Keratinocyte (primary cell): ENCODE measurements at regions not wholly inside any gene's neighbourhood (a gene's known extent, or its start where the extent isn't known, plus 50 kb on each side); places are given as distances from the start of the nearest gene placed in this dataset.

Source experiments
- DNase-seq: peaks from one replicate; pipeline ENCODE4 v3.0.0-alpha.2; 2011; ENCODE audit warnings: low read depth, missing footprints, low spot score
- FAIRE-seq: peaks from 2 replicates; lab custom pipeline; 2011; peaks lifted over from hg19 to GRCh38; lab: Jason Lieb, UNC
- H2AFZ ChIP-seq: 2 replicates; pipeline ENCODE4 v1.6.0; 2012; ENCODE audit warnings: low read length, control low read depth, inconsistent platforms; ENCODE audit not compliant: control insufficient read depth
- H3K27ac ChIP-seq: 2 replicates; pipeline ENCODE4 v1.5.1; 2011; ENCODE audit warnings: low read length; ENCODE audit not compliant: control insufficient read depth, insufficient read depth
- H3K27me3 ChIP-seq: 3 replicates; pipeline ENCODE4 v1.6.0; 2011; ENCODE audit warnings: low read length; ENCODE audit not compliant: control insufficient read depth, insufficient read depth; ENCODE audit errors: extremely low read depth
- H3K36me3 ChIP-seq, 2 experiments: 2 replicates in 1 of 2; 3 replicates in 1 of 2; pipeline ENCODE4 v1.5.1; 2011; ENCODE audit warnings: low read length in 2 of 2, mild to moderate bottlenecking in 1 of 2; ENCODE audit not compliant: control insufficient read depth in 2 of 2, insufficient read depth in 2 of 2; ENCODE audit errors: extremely low read depth in 1 of 2
- H3K4me1 ChIP-seq: 3 replicates; pipeline ENCODE4 v1.5.1; 2011; ENCODE audit warnings: low read length; ENCODE audit not compliant: control insufficient read depth, insufficient read depth; ENCODE audit errors: extremely low read depth
- H3K4me2 ChIP-seq: 3 replicates; pipeline ENCODE4 v1.6.0; 2011; ENCODE audit warnings: low read depth, low read length; ENCODE audit not compliant: control insufficient read depth, insufficient read depth; ENCODE audit errors: extremely low read depth
- H3K4me3 ChIP-seq, 3 experiments: fragments of 200-600 bp in 1 of 3; sonication (generic) in 1 of 3; 2 replicates in 2 of 3; 3 replicates in 1 of 3; pipeline ENCODE4 v1.5.1; 2011 to 2016; ENCODE audit warnings: low read length in 3 of 3, mild to moderate bottlenecking in 3 of 3, control low read depth in 2 of 3, inconsistent platforms in 1 of 3, low read depth in 1 of 3, mixed read lengths in 1 of 3, mixed run types in 1 of 3, moderate library complexity in 1 of 3; ENCODE audit not compliant: control insufficient read depth in 2 of 3, insufficient read depth in 2 of 3; ENCODE audit errors: extremely low read depth in 1 of 3
- H3K79me2 ChIP-seq: 2 replicates; pipeline ENCODE4 v1.6.0; 2012; ENCODE audit warnings: low read length; ENCODE audit not compliant: control insufficient read depth, insufficient read depth
- H3K9ac ChIP-seq: 3 replicates; pipeline ENCODE4 v1.6.0; 2011; ENCODE audit warnings: low read length; ENCODE audit not compliant: control insufficient read depth, insufficient read depth; ENCODE audit errors: extremely low read depth
- H3K9me1 ChIP-seq: 3 replicates; pipeline ENCODE4 v1.6.0; 2011; ENCODE audit warnings: low read length; ENCODE audit not compliant: control insufficient read depth, insufficient read depth; ENCODE audit errors: extremely low read depth
- H3K9me3 ChIP-seq: 2 replicates; pipeline ENCODE4 v1.5.1; 2012; ENCODE audit warnings: low read depth, low read length; ENCODE audit not compliant: control insufficient read depth
- H4K20me1 ChIP-seq: 3 replicates; pipeline ENCODE4 v1.6.0; 2011; ENCODE audit warnings: low read length; ENCODE audit not compliant: control insufficient read depth, insufficient read depth; ENCODE audit errors: extremely low read depth
- CTCF ChIP-seq, 3 experiments: IDR thresholded peaks in 1 of 3; conservative IDR thresholded peaks in 1 of 3; optimal IDR thresholded peaks in 1 of 3; 2 replicates in 2 of 3; 3 replicates in 1 of 3; pipeline versions ENCODE3 to v1.5.1; 2011; ENCODE audit warnings: low read length in 3 of 3, mild to moderate bottlenecking in 3 of 3, moderate library complexity in 2 of 3, control low read depth in 1 of 3, inconsistent platforms in 1 of 3; ENCODE audit not compliant: insufficient read depth in 2 of 3; ENCODE audit errors: extremely low read depth in 1 of 3
- EZH2 ChIP-seq: IDR thresholded peaks from one replicate; pipeline ENCODE4 v1.6.1; 2012; ENCODE audit warnings: inconsistent platforms, mild to moderate bottlenecking, low read length, moderate library complexity
- dilution Hi-C: fragments of 300-500 bp; cut with MboI; formaldehyde crosslinking; loops from one replicate; pipeline ENCODE4 v1.7.0; 2020; ENCODE audit warnings: low sequenced_read_pairs; ENCODE audit not compliant: extremely low pct_ligation_motif_present

- peak overlapping the region; percentile 28 for H2AFZ ChIP-seq
- H3K36me3 ChIP-seq = no peaks in the 10 kb centered on the region
- no peak for DNase-seq
- H3K4me2 ChIP-seq = no peak overlapping the region
- H3K9me3 ChIP-seq = no peaks in the 10 kb centered on the region
- H3K79me2 ChIP-seq = no peaks in the 10 kb centered on the region
- H3K9ac ChIP-seq = no peak overlapping the region
- TF ChIP-seq EZH2 (no peak), CTCF (optimal IDR thresholded peaks at IDR 0.05 in 1 of 3, IDR thresholded peaks at IDR 0.05 in 1 of 3, conservative IDR thresholded peaks at IDR 0.05 in 1 of 3; ENCODE audit: extremely low read depth in 1 of 3, insufficient read depth in 2 of 3, low read length in 3 of 3) (no peak)
- dilution Hi-C loops = no loop called here
- H3K4me1 ChIP-seq = no peaks in the 10 kb centered on the region
- H4K20me1 ChIP-seq = no peaks in the 10 kb centered on the region
- H3K9me1 ChIP-seq = no peaks in the 10 kb centered on the region
- no peak overlapping the region for H3K27ac ChIP-seq
- H3K27me3 ChIP-seq = no peaks in the 10 kb centered on the region
- FAIRE-seq = no peak
- H3K4me3 ChIP-seq = no peak overlapping the region
These were observed 985.2 kb upstream of the B3GALT2 start for GRCh38 chr1:194171596-194171995.

- no peaks in the 10 kb centered on the region for H3K4me1 ChIP-seq
- H3K4me2 ChIP-seq = no peak overlapping the region
- H3K9me3 ChIP-seq = no peaks in the 10 kb centered on the region
- FAIRE-seq = no peak
- no peaks in the 10 kb centered on the region for H3K36me3 ChIP-seq
- no peaks in the 10 kb centered on the region for H3K9me1 ChIP-seq
- dilution Hi-C loops = no loop called here
- no peaks in the 10 kb centered on the region for H4K20me1 ChIP-seq
- H3K27me3 ChIP-seq = no peaks in the 10 kb centered on the region
- no peak overlapping the region for H3K9ac ChIP-seq
- DNase-seq = no peak
- no peaks in the 10 kb centered on the region for H3K79me2 ChIP-seq
- H2AFZ ChIP-seq = no peak overlapping the region
- TF ChIP-seq CTCF (optimal IDR thresholded peaks at IDR 0.05 in 1 of 3, IDR thresholded peaks at IDR 0.05 in 1 of 3, conservative IDR thresholded peaks at IDR 0.05 in 1 of 3; ENCODE audit: extremely low read depth in 1 of 3, insufficient read depth in 2 of 3, low read length in 3 of 3) (no peak), EZH2 (no peak)
- no peak overlapping the region for H3K27ac ChIP-seq
- H3K4me3 ChIP-seq = no peak overlapping the region
These were observed 981.7 kb upstream of the B3GALT2 start for GRCh38 chr1:194167956-194168640.
